DMS53 treated with DMSO at 0.1 percent for 48 hours (cell line): ENCODE measurements at regions not wholly inside any gene's neighbourhood (a gene's known extent, or its start where the extent isn't known, plus 50 kb on each side); places are given as distances from the start of the nearest gene placed in this dataset.
A peak's percentile ranks its signal among the peaks of the same experiment; 100 is the strongest.

Experiments
- DNase-seq: peaks from one replicate; lab custom pipeline; 2025; ENCODE audit not compliant: unreplicated experiment; lab: John Stamatoyannopoulos, UW

- DNase-seq, result no peak
These were observed 98.8 kb downstream of the GGTLC2 start for GRCh38 chr22:22743128-22743760.

DNA sequence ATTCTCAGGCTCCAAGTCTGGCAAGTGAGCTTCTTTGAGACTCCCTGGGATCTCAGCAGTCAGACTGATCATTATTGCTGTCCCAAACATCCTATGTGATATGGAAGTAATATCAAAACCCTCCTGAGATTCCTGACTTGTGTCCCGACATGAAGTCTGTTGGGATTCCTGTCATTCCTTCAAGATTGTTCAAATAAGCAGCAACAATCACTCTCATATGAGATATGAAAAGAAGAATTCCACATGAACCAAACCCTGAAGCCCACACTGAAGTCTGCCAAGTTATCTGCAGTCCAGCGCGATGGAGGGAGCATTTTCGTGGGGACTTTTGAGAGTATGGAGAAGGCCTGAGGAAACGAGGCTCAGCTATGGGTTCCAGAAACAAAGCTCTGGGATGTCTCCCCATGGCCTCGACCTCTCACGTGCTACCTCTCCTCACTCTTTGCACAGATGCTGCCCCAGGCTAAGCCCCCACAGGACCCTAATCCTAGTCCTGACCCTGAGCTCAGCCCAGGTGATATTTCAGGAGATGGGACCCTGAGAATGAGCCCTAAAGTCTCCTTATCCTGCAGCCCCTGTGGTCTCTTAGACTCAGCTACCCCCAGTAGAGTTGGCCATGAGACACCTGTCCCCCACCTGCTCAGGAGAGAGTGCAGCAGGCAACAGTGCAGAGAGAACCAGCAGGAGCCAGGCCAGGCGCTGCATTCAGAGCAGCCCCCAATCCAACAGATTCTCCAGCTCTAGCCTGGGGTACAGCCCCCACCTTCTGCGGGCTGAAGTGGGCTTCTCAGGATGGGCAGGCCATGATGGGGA lies 100.2 kb downstream of the GGTLC2 start:
- no peak for DNase-seq

DNA sequence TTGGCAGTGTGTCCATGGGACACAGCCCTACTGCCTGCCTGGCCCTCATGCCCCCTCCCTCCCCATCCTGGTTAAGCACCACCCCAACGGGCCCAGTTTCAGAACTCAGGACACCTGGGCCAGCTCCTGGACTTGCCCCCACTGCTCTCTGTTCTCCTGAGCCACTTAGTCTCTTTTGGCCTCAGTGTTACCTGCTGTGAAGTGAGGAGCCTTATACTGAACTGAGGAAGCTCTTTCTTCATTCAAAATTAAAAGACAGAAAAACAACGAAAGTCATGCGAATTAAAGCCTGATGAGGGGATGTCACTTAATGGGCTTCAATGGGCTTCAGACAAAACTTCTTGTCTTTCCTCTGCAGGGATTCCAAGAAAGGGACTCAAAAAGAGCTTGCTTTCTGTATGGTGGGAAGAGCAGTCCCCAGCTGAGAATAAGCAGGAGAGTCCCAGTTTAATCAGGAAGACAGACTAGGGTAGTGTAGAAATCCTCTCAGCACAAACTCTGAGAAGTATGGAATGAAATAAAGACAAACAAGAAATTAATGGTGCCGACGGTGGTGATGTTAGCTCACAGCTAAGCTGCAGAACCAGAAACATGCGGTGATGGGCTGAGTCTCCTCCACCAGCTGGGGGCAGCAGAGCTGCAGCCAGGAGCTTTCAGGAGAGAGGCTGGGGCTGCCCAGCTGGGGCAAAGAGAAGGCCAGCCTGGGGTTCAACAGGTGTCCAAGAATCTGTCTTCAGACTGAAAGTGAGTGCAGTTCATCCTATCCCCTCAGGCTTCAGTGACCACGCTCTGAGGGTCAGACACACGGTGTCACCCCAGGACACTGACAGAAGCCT lies 101.0 kb downstream of the GGTLC2 start:
- peak; percentile 1 for DNase-seq

- DNase-seq, result no peak
These were observed 101.9 kb downstream of the GGTLC2 start for GRCh38 chr22:22746061-22746962.

- DNase-seq, result no peak
These were observed 102.8 kb downstream of the GGTLC2 start for GRCh38 chr22:22746963-22747933.

DNA sequence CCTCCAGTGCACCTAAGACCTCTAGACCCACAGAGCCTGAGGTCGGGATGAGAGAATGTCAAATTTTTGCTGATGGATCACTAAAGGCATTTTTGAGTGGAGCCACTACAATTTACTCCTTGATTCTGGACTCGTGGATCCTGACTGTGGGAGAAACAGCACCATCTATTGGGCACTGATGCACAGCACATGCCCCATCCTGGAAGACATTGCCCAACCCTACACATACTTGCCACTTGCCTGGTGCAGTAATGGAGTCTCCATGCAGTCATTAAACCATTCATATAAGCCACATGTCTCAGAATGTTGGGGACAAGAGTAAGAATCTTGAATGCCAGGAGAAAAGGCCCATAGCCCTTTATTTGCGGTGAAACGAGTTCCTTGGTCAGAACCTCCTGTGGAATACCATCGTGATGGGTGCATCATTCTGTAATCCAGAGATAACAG lies 103.9 kb downstream of the GGTLC2 start:
- peak; percentile 10 for DNase-seq

GRCh38 chr22:22748756-22749155 lies 104.3 kb downstream of the GGTLC2 start:
- DNase-seq, result no peak

DNA sequence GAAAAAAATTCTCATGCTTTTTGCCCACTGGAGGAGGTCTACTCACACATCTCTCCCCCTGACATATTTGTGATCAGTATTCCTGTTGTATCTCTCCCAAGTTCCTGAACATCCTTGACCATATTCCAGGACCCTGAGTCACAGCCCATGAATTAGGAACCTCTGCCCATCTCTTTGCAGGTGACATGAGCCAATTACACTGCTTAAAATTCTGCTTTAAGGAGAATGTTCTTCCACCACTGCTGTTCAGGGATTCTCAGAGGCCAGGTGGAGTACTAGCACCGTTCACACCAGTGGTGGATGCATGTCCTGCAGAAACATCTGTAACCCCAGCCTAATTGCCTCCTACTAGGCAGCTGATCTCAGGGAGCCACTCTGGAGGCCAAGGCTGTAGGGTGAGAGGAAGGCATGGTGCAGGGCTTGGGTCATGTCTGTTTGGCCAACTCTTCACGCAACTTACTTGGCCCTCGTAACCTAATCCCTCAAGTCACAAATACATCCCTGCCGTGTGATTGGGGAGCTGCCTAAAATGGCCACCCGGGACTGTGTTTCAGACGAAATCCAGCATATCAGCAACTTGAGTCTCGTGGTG lies 104.8 kb downstream of the GGTLC2 start:
- DNase-seq, result no peak

DNA sequence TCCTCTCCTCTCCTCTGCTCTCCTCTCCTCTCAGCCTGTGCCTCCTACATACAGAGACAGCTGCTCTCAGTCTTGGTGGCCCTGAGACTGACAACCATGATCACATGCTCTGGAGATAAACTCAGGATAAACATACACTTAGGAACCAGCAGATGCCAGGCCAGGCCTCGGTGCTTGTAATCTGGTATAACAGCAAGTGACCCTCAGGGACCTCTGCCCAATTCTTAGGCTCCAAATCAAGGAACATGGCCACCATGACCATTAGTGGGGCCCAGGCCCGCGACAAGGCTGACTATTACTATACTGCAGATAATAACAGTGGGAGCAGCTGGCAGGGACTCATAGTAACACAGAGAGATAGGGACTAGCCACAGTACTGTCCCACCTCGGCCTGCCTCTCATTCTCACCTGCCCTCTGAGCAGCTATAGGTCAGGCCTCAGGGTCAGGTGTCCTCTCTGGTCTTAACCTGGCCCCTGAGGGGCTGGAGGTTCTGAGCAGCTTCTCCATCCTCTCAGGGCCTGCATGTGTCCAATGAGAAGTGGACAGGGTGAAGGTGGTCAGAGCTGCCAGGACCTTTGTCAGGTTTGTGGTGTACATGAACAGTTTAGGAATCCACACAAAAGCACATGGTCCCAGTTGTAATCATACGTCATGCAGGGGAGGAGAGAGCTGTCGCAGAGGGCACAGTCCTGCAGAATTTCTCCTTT lies 106.1 kb downstream of the GGTLC2 start:
- DNase-seq, result no peak

DNA sequence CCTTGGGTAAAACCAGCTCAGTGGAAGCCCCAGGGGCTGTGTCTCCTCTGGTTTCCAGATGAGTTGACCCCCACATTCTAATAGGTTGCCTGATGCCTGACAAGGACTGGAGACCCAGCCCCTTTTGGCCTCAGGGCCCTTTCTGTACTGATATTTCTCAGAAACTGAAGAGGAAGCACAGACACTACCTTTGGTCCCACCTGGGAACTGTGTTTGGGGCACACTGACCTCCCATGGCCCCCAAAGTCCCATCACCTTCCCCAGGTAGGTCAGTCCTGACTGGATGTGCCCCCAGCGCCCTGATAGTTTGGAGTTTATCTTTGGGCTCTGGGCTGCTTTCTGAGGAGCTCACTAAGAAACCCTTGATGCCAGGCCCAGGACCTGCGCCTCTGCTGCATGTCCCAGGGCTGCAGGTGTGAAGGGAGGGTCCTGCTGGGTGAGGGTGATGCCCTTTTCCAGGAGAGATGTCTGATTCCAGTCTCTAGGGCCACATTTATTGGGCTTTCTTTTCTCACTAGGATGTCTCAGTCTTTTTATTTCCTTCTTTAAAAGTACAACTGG lies 106.7 kb downstream of the GGTLC2 start:
- DNase-seq, result no peak

DNA sequence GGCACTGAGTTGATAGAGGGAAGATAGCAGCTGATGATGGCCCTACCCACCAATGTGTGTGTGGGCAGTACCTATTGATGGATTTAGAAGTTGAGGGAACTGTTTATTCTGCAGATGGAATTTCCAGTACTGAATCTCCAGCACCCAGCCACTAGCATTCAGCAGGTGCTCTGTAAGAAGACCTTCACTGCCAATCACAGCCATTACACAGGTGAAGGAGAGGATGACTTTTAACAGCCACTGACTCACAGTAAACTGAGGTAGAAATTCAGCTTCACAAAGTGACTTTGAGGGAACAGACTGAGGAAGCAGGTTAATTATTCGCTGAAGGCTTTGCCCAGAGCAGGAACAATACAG lies 107.8 kb downstream of the GGTLC2 start:
- DNase-seq, result no peak

- DNase-seq, result no peak
These were observed 108.4 kb downstream of the GGTLC2 start for GRCh38 chr22:22752556-22753477.

GRCh38 chr22:22753526-22754267 lies 109.3 kb downstream of the GGTLC2 start:
- peak; percentile 34 for DNase-seq

- DNase-seq, result no peak
These were observed 109.8 kb downstream of the GGTLC2 start for GRCh38 chr22:22754268-22754657.

- no peak for DNase-seq
These were observed 110.8 kb downstream of the GGTLC2 start for GRCh38 chr22:22754961-22755777.

- DNase-seq, result no peak
These were observed 111.3 kb downstream of the GGTLC2 start for GRCh38 chr22:22755778-22756100.
